Neural cell (in vitro differentiated cells): ENCODE measurements at regions not wholly inside any gene's neighbourhood (a gene's known extent, or its start where the extent isn't known, plus 50 kb on each side); places are given as distances from the start of the nearest gene placed in this dataset.

ENCODE experiments used
- CTCF ChIP-seq: fragments of 450-650 bp; IDR thresholded peaks from 2 replicates; pipeline ENCODE4 v1.5.1; 2014; ENCODE audit warnings: antibody characterized with exemption, mild to moderate bottlenecking, moderate library complexity; ENCODE audit not compliant: poor library complexity, severe bottlenecking
- EP300 ChIP-seq: fragments of 450-650 bp; conservative IDR thresholded peaks from 2 replicates; pipeline ENCODE4 v1.6.1; 2014; ENCODE audit warnings: antibody characterized with exemption, mild to moderate bottlenecking, moderate library complexity; ENCODE audit not compliant: poor library complexity, severe bottlenecking
- EZH2 ChIP-seq: fragments of 200-600, 300-800 bp; shearing (Covaris generic), sonication (generic); IDR thresholded peaks from 2 replicates; pipeline ENCODE4 v1.6.1; 2014; ENCODE audit warnings: antibody characterized with exemption, low read length, borderline replicate concordance, mild to moderate bottlenecking; ENCODE audit not compliant: insufficient read depth, poor library complexity, severe bottlenecking
- MXI1 ChIP-seq: fragments of 450-650 bp; conservative IDR thresholded peaks from 2 replicates; pipeline ENCODE4 v1.6.1; 2014; ENCODE audit warnings: antibody characterized with exemption, mild to moderate bottlenecking; ENCODE audit not compliant: poor library complexity, severe bottlenecking
- POLR2AphosphoS5 ChIP-seq: IDR thresholded peaks from 2 replicates; pipeline ENCODE4 v1.6.1; 2012
- RAD21 ChIP-seq: fragments of 450-650 bp; conservative IDR thresholded peaks from 2 replicates; pipeline ENCODE4 v1.6.1; 2014; ENCODE audit warnings: antibody characterized with exemption, mild to moderate bottlenecking, moderate library complexity
- REST ChIP-seq: IDR thresholded peaks from 2 replicates; pipeline ENCODE4 v1.6.1; 2012; ENCODE audit warnings: borderline replicate concordance
- SMC3 ChIP-seq: fragments of 450-650 bp; conservative IDR thresholded peaks from 2 replicates; pipeline ENCODE4 v1.6.1; 2014; ENCODE audit warnings: antibody characterized with exemption, mild to moderate bottlenecking, moderate library complexity; ENCODE audit not compliant: poor library complexity
- TAF1 ChIP-seq: IDR thresholded peaks from 2 replicates; pipeline ENCODE4 v1.6.1; 2012; ENCODE audit warnings: low read depth

GRCh38 chr1:106964495-106964894 is 92.0 kb upstream of the PRMT6 start:
- TF ChIP-seq CTCF (no peak), EZH2 (no peak), MXI1 (no peak), RAD21 (no peak), POLR2AphosphoS5 (no peak), REST (no peak), SMC3 (no peak), EP300 (no peak), TAF1 (no peak)
